ENCODE measurements at regions not wholly inside any gene's neighbourhood (a gene's known extent, or its start where the extent isn't known, plus 50 kb on each side); places are given as distances from the start of the nearest gene placed in this dataset.

DNA sequence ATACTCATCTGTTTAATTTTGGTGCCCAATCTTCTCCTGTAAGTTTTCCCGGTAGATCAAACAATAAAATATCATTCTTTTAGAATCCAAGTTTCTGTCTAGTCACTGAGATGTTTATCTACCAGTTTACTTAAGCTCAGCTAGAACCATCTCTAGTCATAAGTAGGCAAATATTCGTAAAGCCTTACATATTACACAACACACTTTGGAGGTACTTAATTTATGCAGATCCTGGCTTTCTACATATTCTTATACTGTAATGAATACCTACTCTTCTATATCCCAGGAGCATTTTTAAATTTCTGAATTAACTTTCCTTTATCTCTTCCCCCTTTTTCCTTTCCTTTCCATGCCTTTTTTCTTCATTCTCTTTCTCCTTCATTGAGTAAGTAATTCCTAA is 185.9 kb upstream of the ZBTB20 start:
- no peak for DNase-seq (ENCODE audit: low spot score)

DNA sequence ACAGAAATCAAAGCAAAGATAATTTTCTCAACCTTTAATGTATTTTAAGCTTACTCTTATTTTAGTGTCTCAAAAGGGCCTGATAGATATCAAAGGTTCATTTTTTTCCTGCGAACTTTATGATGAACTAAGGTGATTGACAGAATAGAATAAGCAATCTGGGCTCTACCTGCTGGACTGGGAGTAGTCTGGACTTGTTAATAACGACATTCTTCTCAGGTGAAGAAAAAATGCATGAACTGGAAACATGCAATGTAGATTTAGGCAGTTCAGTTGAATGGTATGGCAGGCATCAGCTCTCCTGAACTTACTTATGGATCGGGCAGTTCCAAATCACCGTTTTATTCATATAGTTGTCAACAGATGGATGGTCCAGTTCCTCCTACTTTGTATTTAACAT is 189.7 kb upstream of the ZBTB20 start:
- no peak for DNase-seq (ENCODE audit: low spot score)

DNA sequence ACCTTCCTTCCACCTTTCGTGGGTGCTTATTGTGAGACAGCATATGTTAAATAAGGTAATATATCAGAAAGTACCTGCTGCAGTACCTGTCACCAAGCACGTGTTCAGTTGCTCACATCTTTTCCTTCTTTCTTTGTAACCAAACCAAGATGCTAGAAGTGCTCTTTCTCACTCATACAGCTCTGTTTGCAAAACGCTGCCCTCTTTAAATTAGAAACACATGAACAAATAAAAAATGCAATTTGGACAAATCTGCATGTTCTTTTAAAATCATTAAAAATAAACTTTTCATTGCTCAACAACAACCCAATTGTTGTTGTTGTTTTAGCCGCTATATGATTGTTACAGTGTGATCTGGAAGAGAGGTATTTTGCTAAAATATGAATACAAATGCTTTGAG is 193.5 kb upstream of the ZBTB20 start:
- DNase-seq (ENCODE audit: low spot score) = no peak

DNA sequence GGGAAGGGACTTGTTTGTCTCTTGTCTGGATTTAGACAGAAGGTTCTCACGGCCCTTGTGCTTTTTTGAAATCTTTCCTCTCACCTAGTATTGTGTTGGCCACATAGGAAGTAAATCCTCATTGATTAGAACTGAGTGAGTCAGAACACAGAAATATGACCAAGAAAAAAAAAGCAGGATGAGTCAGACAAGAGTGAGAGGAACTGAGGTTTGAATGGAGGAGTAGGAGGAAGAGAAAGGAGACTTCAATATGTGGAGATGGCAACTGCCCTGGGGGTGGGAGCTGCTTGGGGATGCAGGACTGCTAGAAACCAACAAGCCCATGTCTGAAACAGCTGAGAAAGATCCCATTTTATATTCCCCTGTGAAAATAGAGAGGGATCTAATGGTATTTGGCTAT is 194.1 kb upstream of the ZBTB20 start:
- DNase-seq (ENCODE audit: low spot score) = no peak

DNA sequence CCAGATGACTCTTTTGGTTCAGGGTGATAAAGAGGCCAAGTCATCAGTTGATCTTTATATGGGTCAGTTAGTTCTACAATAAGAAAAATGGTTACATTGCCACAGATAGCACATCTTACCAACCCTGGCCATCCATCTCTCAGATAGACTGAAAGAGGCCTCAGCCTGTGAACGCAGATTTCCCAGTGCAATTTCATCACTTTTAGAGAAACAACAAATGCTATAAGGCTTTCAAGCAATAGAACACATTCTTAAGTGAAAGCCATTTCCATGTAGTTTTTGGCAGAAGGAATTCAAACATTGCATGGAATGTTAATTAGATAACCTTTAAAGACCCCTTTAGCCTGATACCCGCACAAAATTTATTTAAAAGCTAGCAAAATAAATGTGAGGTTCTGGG is 200.6 kb upstream of the ZBTB20 start:
- peak; percentile 3 for DNase-seq (ENCODE audit: low spot score)

DNA sequence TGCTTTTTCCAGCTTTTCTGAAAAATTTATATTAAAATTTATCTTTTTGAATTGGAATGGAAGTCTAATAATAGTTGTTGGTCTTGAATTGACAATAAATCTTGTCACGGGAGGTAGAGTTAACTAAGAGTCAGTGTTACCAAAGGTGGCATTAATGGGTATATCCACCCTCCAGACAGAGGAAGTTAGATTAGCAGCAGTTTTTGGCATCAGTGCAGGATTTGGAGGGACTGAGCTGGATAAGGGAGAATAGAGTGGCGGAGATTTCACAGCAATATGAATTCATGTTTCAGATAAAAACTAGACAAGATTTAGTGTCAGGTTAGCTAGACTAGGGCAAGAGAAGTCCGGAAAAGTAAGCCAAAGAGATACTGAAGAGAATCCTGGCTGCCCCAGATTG is 201.3 kb upstream of the ZBTB20 start:
- DNase-seq (ENCODE audit: low spot score) = no peak

- no peak for DNase-seq (ENCODE audit: low spot score)
Observed at GRCh38 chr3:115348951-115349745, 202.1 kb upstream of the ZBTB20 start.

DNA sequence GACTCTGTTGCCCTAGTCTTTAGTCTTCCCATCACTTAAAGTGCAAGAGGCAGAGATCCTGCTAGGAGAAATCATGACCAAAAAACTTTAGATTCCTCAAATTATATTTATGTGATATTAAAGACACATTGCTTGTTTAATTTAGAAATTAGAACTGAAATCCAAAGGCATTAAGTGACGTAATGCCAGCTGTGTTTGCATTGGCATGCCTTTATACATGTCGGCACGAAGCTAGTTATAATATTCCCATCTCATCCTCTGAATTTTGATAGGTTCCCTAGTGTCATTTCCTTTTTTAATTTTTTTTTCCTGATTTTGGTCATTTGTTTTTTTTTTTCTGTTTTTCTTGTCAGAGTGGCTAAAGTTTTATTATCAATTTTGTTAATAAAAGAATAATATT is 203.5 kb upstream of the ZBTB20 start:
- DNase-seq (ENCODE audit: low spot score) = no peak

DNA sequence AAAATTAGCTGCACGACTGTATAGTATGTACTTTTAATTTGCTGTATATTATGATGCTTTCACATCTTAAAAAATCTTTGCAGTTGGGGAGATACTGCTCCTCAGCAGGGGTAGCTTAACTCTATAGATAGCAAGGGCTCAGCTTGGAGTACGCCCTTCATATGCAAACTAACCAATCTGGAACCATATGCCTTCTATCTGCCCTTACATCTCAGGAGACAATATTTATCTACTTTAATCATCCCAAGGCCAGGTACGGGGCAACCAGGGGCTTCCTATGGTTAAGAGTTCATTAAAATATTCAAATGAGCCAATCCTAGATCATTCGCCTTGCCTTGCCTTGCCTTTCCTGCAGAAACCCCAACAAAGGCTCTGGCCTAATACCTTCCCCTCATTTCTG is 204.1 kb upstream of the ZBTB20 start:
- DNase-seq (ENCODE audit: low spot score) = peak; percentile 17

GRCh38 chr3:115354010-115354409 is 206.9 kb upstream of the ZBTB20 start:
- DNase-seq (ENCODE audit: low spot score) = no peak

- DNase-seq (ENCODE audit: low spot score) = no peak
Observed at GRCh38 chr3:115357456-115357855, 210.4 kb upstream of the ZBTB20 start.

DNA sequence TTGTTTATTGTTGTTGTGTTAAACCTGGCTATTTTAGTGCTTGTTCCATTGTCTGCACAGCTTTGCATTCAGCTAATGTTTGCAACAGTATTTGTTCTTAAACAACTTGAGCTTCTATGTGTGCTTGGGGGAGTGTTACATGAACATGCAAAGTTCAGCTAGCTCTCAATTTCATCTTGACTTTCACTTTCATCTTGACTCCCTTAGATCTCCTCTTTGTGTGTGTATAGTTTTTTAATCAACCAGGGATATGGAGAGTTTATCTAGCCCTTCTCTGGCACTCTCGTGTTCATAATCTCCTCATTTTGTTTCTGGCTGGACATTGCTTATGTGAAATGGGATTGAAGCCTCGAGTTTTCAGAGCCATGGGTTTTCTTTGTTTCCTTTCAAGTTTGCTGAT is 212.4 kb upstream of the ZBTB20 start:
- no peak for DNase-seq (ENCODE audit: low spot score)

- DNase-seq (ENCODE audit: low spot score) = no peak
Observed at GRCh38 chr3:115361806-115362205, 214.7 kb upstream of the ZBTB20 start.

DNA sequence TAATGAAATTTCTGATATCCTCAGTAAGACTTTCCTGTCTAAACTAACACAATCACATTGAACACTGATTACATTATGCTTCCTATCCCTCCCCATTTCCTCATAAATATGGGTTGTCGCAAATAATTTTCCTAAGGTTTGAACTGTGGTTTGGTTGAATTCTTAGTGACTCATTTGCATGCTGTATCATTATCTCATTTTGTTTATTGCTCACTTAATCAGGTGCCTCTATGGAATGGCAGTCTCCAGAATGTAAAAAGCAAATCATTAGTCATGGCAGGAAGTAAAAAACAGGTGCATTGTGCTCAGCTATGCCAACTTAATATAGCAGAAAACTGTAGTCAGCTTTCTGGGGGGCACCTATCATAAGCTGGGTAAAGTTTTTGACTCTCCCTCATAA is 216.0 kb upstream of the ZBTB20 start:
- DNase-seq (ENCODE audit: low spot score) = no peak

DNA sequence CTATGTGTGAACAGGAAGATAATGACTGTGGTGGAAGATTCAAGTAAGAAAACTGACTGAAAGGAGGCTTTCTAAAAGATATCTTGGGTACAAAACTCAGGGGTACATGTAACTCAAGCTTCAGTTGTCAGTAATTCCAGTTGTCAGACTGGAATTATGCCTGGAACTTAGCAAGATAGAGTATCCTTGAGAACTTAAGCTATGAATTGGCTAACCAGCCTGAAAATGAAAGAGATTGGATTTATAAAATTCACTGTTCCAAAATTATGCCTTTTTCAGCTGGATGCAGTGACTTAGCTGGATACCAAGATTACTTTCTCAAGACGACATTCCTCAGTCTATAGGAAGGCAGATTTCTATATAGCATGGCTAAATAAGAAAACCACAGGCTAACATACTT is 221.9 kb upstream of the ZBTB20 start:
- no peak for DNase-seq (ENCODE audit: low spot score)

DNA sequence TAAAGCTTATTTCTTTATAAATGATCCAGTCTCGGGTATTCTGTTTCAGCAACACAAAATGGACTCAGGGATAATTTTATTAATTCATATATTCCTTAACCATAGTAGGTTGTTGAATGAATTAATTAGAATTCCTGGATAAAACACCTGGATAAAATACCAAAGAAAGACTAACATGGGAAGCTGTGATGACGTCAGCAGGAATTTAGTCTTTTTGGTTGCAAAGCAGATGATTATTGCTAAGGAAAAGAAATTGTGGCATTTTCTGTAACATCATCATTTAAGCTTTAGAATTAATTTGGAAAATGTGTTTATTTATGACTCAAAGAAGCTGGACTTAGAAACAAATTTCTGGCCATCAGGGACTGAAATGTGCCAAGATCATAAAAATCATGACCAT is 228.3 kb upstream of the ZBTB20 start:
- DNase-seq (ENCODE audit: low spot score) = no peak

DNA sequence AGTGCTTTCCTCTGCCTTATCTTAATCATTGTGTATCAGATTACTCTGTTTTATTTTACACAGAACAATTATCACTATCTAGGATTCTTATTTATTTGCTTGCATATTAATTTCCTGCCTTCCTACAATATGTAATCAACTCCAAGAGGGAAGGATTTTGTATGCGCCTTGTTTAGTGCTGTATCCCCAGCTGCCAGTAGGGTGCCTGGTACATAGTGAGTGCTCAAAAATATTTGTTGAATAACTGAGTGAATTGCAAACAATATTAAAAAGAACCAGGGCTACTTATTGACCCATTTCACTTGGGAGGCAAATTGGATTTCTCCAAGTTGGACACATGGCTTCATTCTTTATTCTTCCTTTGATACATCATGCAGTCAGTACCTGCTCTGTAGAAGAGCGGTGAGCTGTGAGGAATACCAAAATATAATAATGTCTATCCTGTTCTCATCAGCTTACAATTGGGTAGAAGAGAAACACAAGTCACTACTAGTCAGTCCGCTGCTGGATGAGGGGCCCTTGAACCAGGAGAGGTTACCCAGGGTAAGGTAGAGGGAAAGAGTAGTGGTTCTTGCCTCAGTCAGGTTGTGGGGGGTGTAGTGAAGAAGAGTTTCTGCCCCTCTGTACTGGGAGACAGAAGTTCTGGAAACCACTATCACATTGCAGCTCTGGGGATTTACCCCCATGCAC is 233.9 kb upstream of the ZBTB20 start:
- no peak for DNase-seq (ENCODE audit: low spot score)

DNA sequence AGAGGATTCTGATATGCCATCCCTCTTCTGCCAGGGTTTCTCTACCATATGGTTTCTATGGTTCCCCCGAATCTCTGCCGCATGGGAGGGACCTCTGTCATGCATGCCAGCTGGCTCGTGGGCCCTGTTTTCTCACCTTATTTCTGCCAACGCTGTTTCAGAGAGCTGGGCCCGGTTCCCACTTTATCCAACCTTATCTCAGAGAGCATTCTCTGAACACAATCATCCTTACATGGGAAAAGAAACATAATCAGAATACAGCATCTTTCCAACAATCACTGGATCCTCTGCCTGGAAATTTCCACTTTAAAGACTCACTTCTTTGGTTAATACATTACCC is 234.5 kb upstream of the ZBTB20 start:
- DNase-seq (ENCODE audit: low spot score) = no peak

GRCh38 chr3:115381931-115382330 is 234.8 kb upstream of the ZBTB20 start:
- no peak for DNase-seq (ENCODE audit: low spot score)

GRCh38 chr3:115384381-115384780 is 237.3 kb upstream of the ZBTB20 start:
- no peak for DNase-seq (ENCODE audit: low spot score)

GRCh38 chr3:115385774-115386730 is 237.3 kb upstream of the GAP43 start:
- DNase-seq (ENCODE audit: low spot score) = no peak

GRCh38 chr3:115388166-115388565 is 235.1 kb upstream of the GAP43 start:
- DNase-seq (ENCODE audit: low spot score) = no peak

- DNase-seq (ENCODE audit: low spot score) = no peak
Observed at GRCh38 chr3:115388811-115389210, 234.5 kb upstream of the GAP43 start.
